Neural cell (in vitro differentiated cells): ENCODE measurements at regions not wholly inside any gene's neighbourhood (a gene's known extent, or its start where the extent isn't known, plus 50 kb on each side); places are given as distances from the start of the nearest gene placed in this dataset.

ENCODE experiments used
- H2AFZ ChIP-seq: fragments of 200-600, 300-800 bp; sonication (generic), shearing (Covaris generic); 2 replicates; pipeline ENCODE4 v1.6.0; 2014; ENCODE audit warnings: low read depth, mild to moderate bottlenecking, antibody characterized with exemption, low read length, moderate library complexity
- H3F3A ChIP-seq: fragments of 200-600 bp; shearing (Covaris generic); 2 replicates; pipeline ENCODE4 v1.6.1; 2016; ENCODE audit warnings: mild to moderate bottlenecking, moderate library complexity, mixed read lengths, antibody characterized with exemption, low read length; ENCODE audit not compliant: insufficient read depth, poor library complexity, severe bottlenecking
- H3K27ac ChIP-seq: fragments of 200-600, 300-800 bp; sonication (generic), shearing (Covaris generic); 2 replicates; pipeline ENCODE4 v1.5.1; 2014; ENCODE audit warnings: mild to moderate bottlenecking, low read length, moderate library complexity
- H3K27me3 ChIP-seq: fragments of 300-800, 200-600 bp; sonication (generic), shearing (Covaris generic); 2 replicates; pipeline ENCODE4 v1.6.0; 2014; ENCODE audit warnings: mild to moderate bottlenecking, low read depth, low read length, moderate library complexity; ENCODE audit not compliant: insufficient read depth
- H3K36me3 ChIP-seq: fragments of 300-800, 200-600 bp; sonication (generic), shearing (Covaris generic); 2 replicates; pipeline ENCODE4 v1.5.1; 2014; ENCODE audit warnings: mild to moderate bottlenecking, antibody characterized with exemption, low read length, moderate library complexity; ENCODE audit not compliant: insufficient read depth
- H3K4me2 ChIP-seq: fragments of 300-800, 200-600 bp; sonication (generic), shearing (Covaris generic); 2 replicates; pipeline ENCODE4 v1.6.0; 2014; ENCODE audit warnings: mild to moderate bottlenecking, low read length
- H3K4me3 ChIP-seq: fragments of 300-800, 200-600 bp; sonication (generic), shearing (Covaris generic); 2 replicates; pipeline ENCODE4 v1.5.1; 2014; ENCODE audit warnings: mild to moderate bottlenecking, low read length, moderate library complexity
- H3K79me2 ChIP-seq: fragments of 200-600 bp; shearing (Covaris generic); replicated peaks from 2 replicates; pipeline ENCODE4 v1.6.0; 2014; ENCODE audit warnings: mild to moderate bottlenecking, low read length, moderate library complexity; ENCODE audit not compliant: insufficient read depth
- H3K9ac ChIP-seq: fragments of 300-800, 200-600 bp; sonication (generic), shearing (Covaris generic); 2 replicates; pipeline ENCODE4 v1.6.1; 2016; ENCODE audit warnings: mild to moderate bottlenecking, low read length, mixed read lengths
- H3K9me2 ChIP-seq: fragments of 200-600 bp; shearing (Covaris generic); 2 replicates; pipeline ENCODE4 v1.6.1; 2016; ENCODE audit warnings: mild to moderate bottlenecking, low read length, mixed read lengths; ENCODE audit not compliant: insufficient read depth
- H3K9me3 ChIP-seq: fragments of 200-600, 300-800 bp; sonication (generic), shearing (Covaris generic); 2 replicates; pipeline ENCODE4 v1.6.1; 2016; ENCODE audit warnings: mild to moderate bottlenecking, mixed run types, low read length, moderate library complexity, mixed read lengths
- H4K20me1 ChIP-seq: fragments of 200-600 bp; shearing (Covaris generic); 2 replicates; pipeline ENCODE4 v1.6.1; 2016; ENCODE audit warnings: mild to moderate bottlenecking, mixed run types; ENCODE audit not compliant: insufficient read depth
- CTCF ChIP-seq: fragments of 450-650 bp; IDR thresholded peaks from 2 replicates; pipeline ENCODE4 v1.5.1; 2014; ENCODE audit warnings: antibody characterized with exemption, mild to moderate bottlenecking, moderate library complexity; ENCODE audit not compliant: poor library complexity, severe bottlenecking
- EP300 ChIP-seq: fragments of 450-650 bp; conservative IDR thresholded peaks from 2 replicates; pipeline ENCODE4 v1.6.1; 2014; ENCODE audit warnings: antibody characterized with exemption, mild to moderate bottlenecking, moderate library complexity; ENCODE audit not compliant: poor library complexity, severe bottlenecking
- EZH2 ChIP-seq: fragments of 200-600, 300-800 bp; shearing (Covaris generic), sonication (generic); IDR thresholded peaks from 2 replicates; pipeline ENCODE4 v1.6.1; 2014; ENCODE audit warnings: antibody characterized with exemption, low read length, borderline replicate concordance, mild to moderate bottlenecking; ENCODE audit not compliant: insufficient read depth, poor library complexity, severe bottlenecking
- MXI1 ChIP-seq: fragments of 450-650 bp; conservative IDR thresholded peaks from 2 replicates; pipeline ENCODE4 v1.6.1; 2014; ENCODE audit warnings: antibody characterized with exemption, mild to moderate bottlenecking; ENCODE audit not compliant: poor library complexity, severe bottlenecking
- POLR2AphosphoS5 ChIP-seq: IDR thresholded peaks from 2 replicates; pipeline ENCODE4 v1.6.1; 2012
- RAD21 ChIP-seq: fragments of 450-650 bp; conservative IDR thresholded peaks from 2 replicates; pipeline ENCODE4 v1.6.1; 2014; ENCODE audit warnings: antibody characterized with exemption, mild to moderate bottlenecking, moderate library complexity
- SMC3 ChIP-seq: fragments of 450-650 bp; conservative IDR thresholded peaks from 2 replicates; pipeline ENCODE4 v1.6.1; 2014; ENCODE audit warnings: antibody characterized with exemption, mild to moderate bottlenecking, moderate library complexity; ENCODE audit not compliant: poor library complexity
- TAF1 ChIP-seq: IDR thresholded peaks from 2 replicates; pipeline ENCODE4 v1.6.1; 2012; ENCODE audit warnings: low read depth
- TF ChIP-seq, protein P1 (sequence below): IDR thresholded peaks from 2 replicates; pipeline ENCODE4 v1.6.1; 2012; ENCODE audit warnings: borderline replicate concordance

GRCh38 chr2:143937723-143938350 lies 582.1 kb downstream of the ZEB2 start:
- no peaks in the 10 kb centered on the region for H4K20me1 ChIP-seq
- no peak overlapping the region for H3K27ac ChIP-seq
- H3K9me3 ChIP-seq: no peaks in the 10 kb centered on the region
- H3F3A ChIP-seq: no peaks in the 10 kb centered on the region
- peaks cover 53% of the 10 kb centered on the region for H3K27me3 ChIP-seq
- peak overlapping the region; percentile 17 for H3K4me2 ChIP-seq
- no peaks in the 10 kb centered on the region for H3K9me2 ChIP-seq
- TF ChIP-seq RAD21 (no peak), EP300 (no peak), MXI1 (no peak), POLR2AphosphoS5 (no peak), SMC3 (no peak), CTCF (no peak), TAF1 (no peak), EZH2 (no peak)
- TF ChIP-seq, protein P1, sequence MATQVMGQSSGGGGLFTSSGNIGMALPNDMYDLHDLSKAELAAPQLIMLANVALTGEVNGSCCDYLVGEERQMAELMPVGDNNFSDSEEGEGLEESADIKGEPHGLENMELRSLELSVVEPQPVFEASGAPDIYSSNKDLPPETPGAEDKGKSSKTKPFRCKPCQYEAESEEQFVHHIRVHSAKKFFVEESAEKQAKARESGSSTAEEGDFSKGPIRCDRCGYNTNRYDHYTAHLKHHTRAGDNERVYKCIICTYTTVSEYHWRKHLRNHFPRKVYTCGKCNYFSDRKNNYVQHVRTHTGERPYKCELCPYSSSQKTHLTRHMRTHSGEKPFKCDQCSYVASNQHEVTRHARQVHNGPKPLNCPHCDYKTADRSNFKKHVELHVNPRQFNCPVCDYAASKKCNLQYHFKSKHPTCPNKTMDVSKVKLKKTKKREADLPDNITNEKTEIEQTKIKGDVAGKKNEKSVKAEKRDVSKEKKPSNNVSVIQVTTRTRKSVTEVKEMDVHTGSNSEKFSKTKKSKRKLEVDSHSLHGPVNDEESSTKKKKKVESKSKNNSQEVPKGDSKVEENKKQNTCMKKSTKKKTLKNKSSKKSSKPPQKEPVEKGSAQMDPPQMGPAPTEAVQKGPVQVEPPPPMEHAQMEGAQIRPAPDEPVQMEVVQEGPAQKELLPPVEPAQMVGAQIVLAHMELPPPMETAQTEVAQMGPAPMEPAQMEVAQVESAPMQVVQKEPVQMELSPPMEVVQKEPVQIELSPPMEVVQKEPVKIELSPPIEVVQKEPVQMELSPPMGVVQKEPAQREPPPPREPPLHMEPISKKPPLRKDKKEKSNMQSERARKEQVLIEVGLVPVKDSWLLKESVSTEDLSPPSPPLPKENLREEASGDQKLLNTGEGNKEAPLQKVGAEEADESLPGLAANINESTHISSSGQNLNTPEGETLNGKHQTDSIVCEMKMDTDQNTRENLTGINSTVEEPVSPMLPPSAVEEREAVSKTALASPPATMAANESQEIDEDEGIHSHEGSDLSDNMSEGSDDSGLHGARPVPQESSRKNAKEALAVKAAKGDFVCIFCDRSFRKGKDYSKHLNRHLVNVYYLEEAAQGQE: no peak
- no peak overlapping the region for H2AFZ ChIP-seq
- H3K4me3 ChIP-seq: peak overlapping the region; percentile 70
- H3K36me3 ChIP-seq: no peaks in the 10 kb centered on the region
- H3K79me2 ChIP-seq: no peaks in the 10 kb centered on the region
- peak overlapping the region; percentile 47 for H3K9ac ChIP-seq

DNA sequence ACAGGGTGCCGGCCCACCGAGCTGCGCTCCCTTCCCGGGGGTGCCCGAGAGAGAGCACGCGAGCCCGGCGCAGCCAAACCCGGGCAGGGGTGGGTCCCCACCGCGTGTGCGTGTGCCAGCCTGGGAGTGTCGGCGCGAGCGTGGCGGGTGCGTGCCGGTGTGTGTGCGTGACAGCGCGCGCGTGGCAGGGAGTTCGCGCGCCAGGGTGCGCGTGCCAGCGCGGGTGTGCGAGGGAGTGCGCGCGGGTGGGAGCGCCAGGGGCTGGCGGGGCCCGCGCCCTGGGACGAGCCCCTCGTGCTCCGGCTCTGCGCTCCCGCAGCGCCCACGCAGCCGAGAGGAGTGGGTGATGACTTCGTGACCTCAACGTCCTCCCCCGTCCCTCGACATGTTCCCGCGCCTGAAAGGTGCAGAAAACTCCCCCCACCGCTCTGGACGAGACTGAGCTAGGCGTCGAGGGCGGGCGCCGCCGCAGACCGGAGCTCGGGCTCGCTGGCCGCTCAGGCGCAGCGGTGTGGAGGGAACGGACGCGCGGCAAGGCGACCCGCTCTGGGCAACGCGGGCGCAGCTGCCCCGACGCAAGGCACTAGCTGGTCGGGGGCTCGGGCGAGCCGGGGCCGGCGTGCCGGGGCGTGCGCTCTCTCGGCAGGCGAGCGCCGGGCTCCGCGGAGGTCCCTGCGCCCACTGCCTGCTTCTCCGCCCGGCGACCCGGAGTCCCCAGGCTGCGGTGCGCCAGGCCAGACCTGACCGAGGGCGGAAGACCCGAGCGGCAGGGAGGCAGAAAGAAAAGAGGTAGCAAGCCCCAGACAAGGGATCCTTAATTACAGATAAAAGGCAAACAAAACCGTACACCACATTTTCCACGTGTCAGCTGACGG lies 582.8 kb downstream of the ZEB2 start:
- TF ChIP-seq CTCF (no peak), EP300 (no peak), MXI1 (peak; percentile 57), RAD21 (peak; percentile 47), EZH2 (no peak), TAF1 (peak; percentile 36), POLR2AphosphoS5 (no peak), SMC3 (peak; percentile 20)
- TF ChIP-seq, protein P1: no peak
- H3K79me2 ChIP-seq: no peaks in the 10 kb centered on the region
- H3K27me3 ChIP-seq: peaks cover 53% of the 10 kb centered on the region
- no peaks in the 10 kb centered on the region for H3K9me3 ChIP-seq
- H2AFZ ChIP-seq: no peak overlapping the region
- H3K36me3 ChIP-seq: no peaks in the 10 kb centered on the region
- H3F3A ChIP-seq: no peaks in the 10 kb centered on the region
- peak overlapping the region; percentile 47 for H3K9ac ChIP-seq
- no peak overlapping the region for H3K27ac ChIP-seq
- peak overlapping the region; percentile 70 for H3K4me3 ChIP-seq
- no peaks in the 10 kb centered on the region for H3K9me2 ChIP-seq
- peak overlapping the region; percentile 17 for H3K4me2 ChIP-seq
- H4K20me1 ChIP-seq: no peaks in the 10 kb centered on the region
